ENCODE measurements at regions not wholly inside any gene's neighbourhood (a gene's known extent, or its start where the extent isn't known, plus 50 kb on each side); places are given as distances from the start of the nearest gene placed in this dataset.

DNA sequence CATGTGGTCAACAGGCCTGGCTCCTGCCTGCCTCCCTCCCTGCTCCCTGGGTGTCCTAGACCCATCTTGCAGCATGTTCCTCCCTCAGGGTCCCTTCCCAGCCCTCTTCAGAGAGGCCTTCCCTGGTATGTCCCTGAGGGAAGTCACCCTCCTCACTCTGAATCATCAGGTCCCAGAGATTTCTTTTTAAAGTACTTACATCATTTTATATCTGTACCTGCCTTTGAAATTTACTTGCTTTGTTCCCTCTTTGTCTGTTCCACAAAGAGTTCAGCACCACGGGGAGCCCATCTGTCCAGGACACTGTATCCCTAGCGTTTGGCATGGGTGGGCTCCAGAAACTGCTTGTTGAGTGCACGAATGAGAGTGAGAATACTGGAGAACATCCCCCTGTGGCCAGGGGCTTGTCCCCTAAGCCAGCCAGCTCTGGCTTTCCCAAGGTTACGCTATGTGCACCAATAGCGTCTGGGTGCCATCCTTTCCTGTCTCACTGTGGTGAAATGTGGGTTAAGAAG, 50.6 kb upstream of the IGFBP3 start:
- Histone ChIP-seq H3K27ac (no peak overlapping the region), H3K4me1 (peaks cover 5% of the 10 kb centered on the region), H3K4me3 (no peak overlapping the region), H3K36me3 (ENCODE audit: low read depth, missing control alignments) (no peaks in the 10 kb centered on the region), H3K9me3 (no peaks in the 10 kb centered on the region), H3K27me3 (no peaks in the 10 kb centered on the region)
- no peak for TF ChIP-seq POLR2A (IDR thresholded peaks at IDR 0.05)
- TF ChIP-seq, protein P1, sequence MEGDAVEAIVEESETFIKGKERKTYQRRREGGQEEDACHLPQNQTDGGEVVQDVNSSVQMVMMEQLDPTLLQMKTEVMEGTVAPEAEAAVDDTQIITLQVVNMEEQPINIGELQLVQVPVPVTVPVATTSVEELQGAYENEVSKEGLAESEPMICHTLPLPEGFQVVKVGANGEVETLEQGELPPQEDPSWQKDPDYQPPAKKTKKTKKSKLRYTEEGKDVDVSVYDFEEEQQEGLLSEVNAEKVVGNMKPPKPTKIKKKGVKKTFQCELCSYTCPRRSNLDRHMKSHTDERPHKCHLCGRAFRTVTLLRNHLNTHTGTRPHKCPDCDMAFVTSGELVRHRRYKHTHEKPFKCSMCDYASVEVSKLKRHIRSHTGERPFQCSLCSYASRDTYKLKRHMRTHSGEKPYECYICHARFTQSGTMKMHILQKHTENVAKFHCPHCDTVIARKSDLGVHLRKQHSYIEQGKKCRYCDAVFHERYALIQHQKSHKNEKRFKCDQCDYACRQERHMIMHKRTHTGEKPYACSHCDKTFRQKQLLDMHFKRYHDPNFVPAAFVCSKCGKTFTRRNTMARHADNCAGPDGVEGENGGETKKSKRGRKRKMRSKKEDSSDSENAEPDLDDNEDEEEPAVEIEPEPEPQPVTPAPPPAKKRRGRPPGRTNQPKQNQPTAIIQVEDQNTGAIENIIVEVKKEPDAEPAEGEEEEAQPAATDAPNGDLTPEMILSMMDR (IDR thresholded peaks at IDR 0.05): no peak
- intact Hi-C loops (cut with DNase I; ENCODE audit: low total_unique reads): no loop called here
- no peak for DNase-seq
- WGBS, 2 donors: 92 to 94% methylated on average over 5 of the region's 5 CpGs

DNA sequence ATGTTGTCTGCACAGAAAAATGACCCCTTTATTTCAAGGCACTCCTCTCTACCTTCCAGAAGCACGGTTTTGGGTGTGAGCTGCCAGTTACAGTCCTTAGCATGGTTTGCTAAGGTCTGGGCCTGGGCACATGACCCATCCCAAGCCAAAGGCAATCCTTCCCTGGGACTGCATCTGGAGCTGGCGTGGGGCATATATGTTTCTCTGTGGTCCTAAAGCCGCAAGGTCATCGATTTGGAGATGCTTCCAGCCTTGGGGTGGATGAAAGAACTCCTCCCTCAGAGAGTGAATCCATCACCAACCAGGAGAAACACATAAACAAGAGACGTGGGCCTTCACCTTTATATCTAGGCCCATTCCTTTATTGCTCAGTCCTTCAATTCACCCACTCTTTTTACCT, 50.1 kb upstream of the IGFBP3 start:
- peaks cover 5% of the 10 kb centered on the region for H3K4me1 ChIP-seq
- intact Hi-C loops (cut with DNase I; ENCODE audit: low total_unique reads): no loop called here
- H3K9me3 ChIP-seq: no peaks in the 10 kb centered on the region
- H3K36me3 ChIP-seq (ENCODE audit: low read depth, missing control alignments): no peaks in the 10 kb centered on the region
- no peak overlapping the region for H3K27ac ChIP-seq
- DNase-seq: no peak
- no peaks in the 10 kb centered on the region for H3K27me3 ChIP-seq
- 84 to 92% methylated on average over 5 of the region's 5 CpGs for WGBS, 2 donors
- no peak overlapping the region for H3K4me3 ChIP-seq
- no peak for TF ChIP-seq POLR2A (IDR thresholded peaks at IDR 0.05)
- TF ChIP-seq, protein P1 (IDR thresholded peaks at IDR 0.05): no peak
